ENCODE measurements at regions not wholly inside any gene's neighbourhood (a gene's known extent, or its start where the extent isn't known, plus 50 kb on each side); places are given as distances from the start of the nearest gene placed in this dataset.

GRCh38 chr3:28173836-28174235, 67.6 kb upstream of the CMC1 start:
- TF ChIP-seq CTCF (IDR thresholded peaks at IDR 0.05; ENCODE audit: extremely low read depth in 1 of 2, insufficient read depth in 1 of 2, low read depth in 1 of 2, low read length in 2 of 2) (no peak), EZH2 (IDR thresholded peaks at IDR 0.05; ENCODE audit: borderline replicate concordance, low read depth, low read length, severe bottlenecking) (no peak), POLR2A (IDR thresholded peaks at IDR 0.05; ENCODE audit: low read depth, low read length) (no peak), MAX (IDR thresholded peaks at IDR 0.05; ENCODE audit: insufficient read depth, insufficient read length) (no peak), POLR2AphosphoS5 (IDR thresholded peaks at IDR 0.05; ENCODE audit: insufficient read depth, low read depth, low read length) (no peak), JUN (IDR thresholded peaks at IDR 0.05; ENCODE audit: borderline replicate concordance, insufficient read depth, insufficient read length, low read depth) (no peak), MYC (IDR thresholded peaks at IDR 0.05; ENCODE audit: low read depth, low read length) (no peak), FOS (IDR thresholded peaks at IDR 0.05; ENCODE audit: borderline replicate concordance, insufficient read depth, low read length) (no peak)
